Fibroblast of villous mesenchyme (primary cell): ENCODE measurements at regions not wholly inside any gene's neighbourhood (a gene's known extent, or its start where the extent isn't known, plus 50 kb on each side); places are given as distances from the start of the nearest gene placed in this dataset.

Experiments used
- DNase-seq: peaks from one replicate; pipeline ENCODE4 v3.0.0-alpha.2; 2010; ENCODE audit warnings: low read depth
- H3K4me3 ChIP-seq: 2 replicates; pipeline ENCODE4 v1.5.1; 2011; ENCODE audit warnings: low read depth, mild to moderate bottlenecking, low read length
- CTCF ChIP-seq: IDR thresholded peaks from 2 replicates; pipeline ENCODE4 v1.5.1; 2012; ENCODE audit warnings: low read depth, mild to moderate bottlenecking, low read length; ENCODE audit not compliant: insufficient read depth

GRCh38 chr2:188884517-188884916 is 89.7 kb upstream of the COL3A1 start:
- TF ChIP-seq CTCF = no peak
- no peak overlapping the region for H3K4me3 ChIP-seq
- DNase-seq = peak; percentile 86

- no peak overlapping the region for H3K4me3 ChIP-seq
- TF ChIP-seq CTCF = no peak
- no peak for DNase-seq
Observed at GRCh38 chr2:188889187-188889586, 85.0 kb upstream of the COL3A1 start.

- no peak for TF ChIP-seq CTCF
- DNase-seq = no peak
- H3K4me3 ChIP-seq = no peak overlapping the region
Observed at GRCh38 chr2:188890755-188891154, 83.4 kb upstream of the COL3A1 start.

GRCh38 chr2:188892636-188893035 is 81.5 kb upstream of the COL3A1 start:
- peak; percentile 83 for DNase-seq
- no peak for TF ChIP-seq CTCF
- H3K4me3 ChIP-seq = no peak overlapping the region

- no peak for TF ChIP-seq CTCF
- DNase-seq = no peak
- H3K4me3 ChIP-seq = no peak overlapping the region
Observed at GRCh38 chr2:188893972-188894371, 80.2 kb upstream of the COL3A1 start.

GRCh38 chr2:188894979-188895378 is 79.2 kb upstream of the COL3A1 start:
- no peak for DNase-seq
- no peak for TF ChIP-seq CTCF

GRCh38 chr2:188897096-188897495 is 77.1 kb upstream of the COL3A1 start:
- no peak overlapping the region for H3K4me3 ChIP-seq
- peak; percentile 59 for DNase-seq
- TF ChIP-seq CTCF = no peak

More at GRCh38 chr2:188894979-188895378, 79.2 kb upstream of the COL3A1 start:
- no peak overlapping the region for H3K4me3 ChIP-seq
